HL-60/S4 (cell line): ENCODE measurements at regions not wholly inside any gene's neighbourhood (a gene's known extent, or its start where the extent isn't known, plus 50 kb on each side); places are given as distances from the start of the nearest gene placed in this dataset.
"Not testable (repeated sequence)": the region's sequence is repeated elsewhere in the genome, so short reads cannot be mapped to it uniquely, and the experiment has no call there.

Source experiments
- in situ Hi-C: fragments of 300-500 bp; cut with MboI; formaldehyde crosslinking; loops from 2 replicates; pipeline ENCODE4 v1.14.3; 2022; ENCODE audit warnings: low sequenced_read_pairs

- in situ Hi-C loops, result loop anchor here (25.0 kb wide), 1 partner anchor 788 kb away; no protein-coding TSS in a partner anchor
These were observed 477.1 kb upstream of the NR5A2 start for GRCh38 chr1:199550199-199551065.

- in situ Hi-C loops, result loop anchor here (25.0 kb wide), 1 partner anchor 790 kb away; no protein-coding TSS in a partner anchor
These were observed 475.4 kb upstream of the NR5A2 start for GRCh38 chr1:199551967-199552565.

DNA sequence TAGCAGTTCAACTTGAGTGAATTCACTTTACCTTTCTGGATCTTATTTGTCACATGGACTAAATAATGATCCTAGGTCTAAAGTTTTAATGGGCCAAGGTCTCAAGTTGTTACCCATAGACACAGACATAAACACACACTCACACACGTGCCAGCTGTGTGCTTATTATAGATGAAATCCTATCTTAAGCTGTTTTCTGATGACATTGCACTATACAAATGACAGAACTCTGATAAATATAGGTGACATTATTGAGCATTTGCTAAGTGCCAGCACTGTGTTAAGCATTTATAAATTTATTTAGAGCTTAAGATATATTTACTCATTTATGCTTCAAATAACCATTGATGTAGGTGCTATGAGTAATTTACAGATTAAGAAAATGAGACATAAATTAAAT, 474.4 kb upstream of the NR5A2 start:
- in situ Hi-C loops, result loop anchor here (25.0 kb wide), 1 partner anchor 791 kb away; no protein-coding TSS in a partner anchor

- in situ Hi-C loops, result loop anchor here (25.0 kb wide), 1 partner anchor 799 kb away; no protein-coding TSS in a partner anchor
These were observed 466.2 kb upstream of the NR5A2 start for GRCh38 chr1:199561334-199561733.

GRCh38 chr1:199573047-199573446, 454.5 kb upstream of the NR5A2 start:
- in situ Hi-C loops, result loop anchor here (25.0 kb wide), 1 partner anchor 811 kb away; no protein-coding TSS in a partner anchor

- in situ Hi-C loops, result loop anchor here (25.0 kb wide), 1 partner anchor 813 kb away; no protein-coding TSS in a partner anchor
These were observed 452.6 kb upstream of the NR5A2 start for GRCh38 chr1:199574950-199575349.

GRCh38 chr1:199580300-199580699, 447.2 kb upstream of the NR5A2 start:
- in situ Hi-C loops, result no loop called here

- in situ Hi-C loops, result no loop called here
These were observed 442.1 kb upstream of the NR5A2 start for GRCh38 chr1:199585392-199585791.

DNA sequence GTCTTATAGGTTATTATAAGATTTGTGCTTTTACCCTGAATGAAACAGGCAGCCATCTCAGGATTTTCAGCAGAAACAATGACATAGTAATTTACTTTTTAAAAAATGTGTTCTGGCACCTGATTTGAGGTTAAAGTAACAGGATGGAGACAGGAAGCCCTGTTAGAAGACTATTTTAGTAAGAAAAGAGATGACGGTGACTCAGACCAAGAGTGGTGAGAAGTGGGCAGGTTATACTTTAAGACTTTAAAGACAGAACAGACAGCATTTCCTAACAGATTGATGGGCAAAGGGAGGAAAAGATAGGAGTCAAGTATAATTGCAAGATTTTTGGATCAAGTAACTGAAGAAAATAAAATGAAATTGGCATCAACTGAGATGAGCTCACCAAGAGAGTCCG, 436.8 kb upstream of the NR5A2 start:
- in situ Hi-C loops, result no loop called here

GRCh38 chr1:199591468-199591867, 436.0 kb upstream of the NR5A2 start:
- in situ Hi-C loops, result no loop called here

DNA sequence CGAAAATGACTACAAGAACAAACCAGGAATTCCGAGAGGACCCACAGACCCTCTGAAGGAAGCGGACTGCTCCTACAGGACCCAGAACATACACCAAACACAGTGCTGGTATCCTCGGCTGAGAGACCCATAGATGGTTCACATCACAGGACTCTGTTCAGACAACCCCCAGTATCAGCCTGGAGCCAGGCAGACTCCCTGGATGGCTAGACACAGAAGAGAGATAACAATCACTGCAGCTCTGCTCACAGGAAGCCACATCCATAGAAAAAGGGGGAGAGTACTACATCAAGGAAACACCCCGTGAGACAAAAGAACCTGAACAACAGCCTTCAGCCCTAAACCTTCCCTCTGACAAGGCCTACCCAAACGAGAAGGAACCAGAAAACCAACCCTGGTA, 434.0 kb upstream of the NR5A2 start:
- in situ Hi-C loops, result no loop called here

DNA sequence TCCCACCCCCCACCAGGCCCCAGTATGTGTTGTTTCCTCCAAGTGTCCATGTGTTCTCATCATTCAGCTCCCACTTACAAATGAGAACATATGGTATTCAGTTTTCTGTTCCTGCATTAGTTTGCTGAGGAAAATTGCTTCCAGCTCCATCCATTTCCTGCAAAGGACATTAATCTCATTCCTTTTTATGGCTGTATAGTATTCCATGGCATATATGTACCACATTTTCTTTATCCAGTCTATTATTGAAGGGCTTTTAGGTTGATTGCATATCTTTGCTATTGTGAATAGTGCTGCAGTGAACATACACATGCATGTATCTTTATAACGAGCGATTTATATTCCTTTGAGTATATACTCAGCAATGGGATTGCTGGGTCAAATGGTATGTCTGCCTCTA, 431.1 kb upstream of the NR5A2 start:
- in situ Hi-C loops, result not testable (repeated sequence)

GRCh38 chr1:199597152-199597551, 430.4 kb upstream of the NR5A2 start:
- in situ Hi-C loops, result no loop called here

DNA sequence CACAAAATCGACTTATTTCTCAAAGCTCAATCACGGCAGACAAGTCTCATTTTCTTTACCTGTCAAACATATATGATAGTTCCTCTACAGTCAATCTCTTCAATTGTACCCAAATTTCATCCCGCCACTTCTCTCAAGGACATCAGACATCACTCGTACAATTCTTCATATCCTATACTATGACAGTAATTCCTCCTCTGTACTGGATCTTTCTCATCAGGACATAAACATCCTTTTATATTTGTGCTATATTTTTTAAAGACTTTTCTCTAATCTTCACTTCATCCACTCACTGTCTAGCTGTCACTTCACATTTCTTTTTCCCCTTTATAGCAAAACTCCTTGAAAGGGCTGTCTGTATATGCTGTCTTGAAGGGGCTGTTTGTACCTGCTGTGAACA, 419.1 kb upstream of the NR5A2 start:
- in situ Hi-C loops, result no loop called here

DNA sequence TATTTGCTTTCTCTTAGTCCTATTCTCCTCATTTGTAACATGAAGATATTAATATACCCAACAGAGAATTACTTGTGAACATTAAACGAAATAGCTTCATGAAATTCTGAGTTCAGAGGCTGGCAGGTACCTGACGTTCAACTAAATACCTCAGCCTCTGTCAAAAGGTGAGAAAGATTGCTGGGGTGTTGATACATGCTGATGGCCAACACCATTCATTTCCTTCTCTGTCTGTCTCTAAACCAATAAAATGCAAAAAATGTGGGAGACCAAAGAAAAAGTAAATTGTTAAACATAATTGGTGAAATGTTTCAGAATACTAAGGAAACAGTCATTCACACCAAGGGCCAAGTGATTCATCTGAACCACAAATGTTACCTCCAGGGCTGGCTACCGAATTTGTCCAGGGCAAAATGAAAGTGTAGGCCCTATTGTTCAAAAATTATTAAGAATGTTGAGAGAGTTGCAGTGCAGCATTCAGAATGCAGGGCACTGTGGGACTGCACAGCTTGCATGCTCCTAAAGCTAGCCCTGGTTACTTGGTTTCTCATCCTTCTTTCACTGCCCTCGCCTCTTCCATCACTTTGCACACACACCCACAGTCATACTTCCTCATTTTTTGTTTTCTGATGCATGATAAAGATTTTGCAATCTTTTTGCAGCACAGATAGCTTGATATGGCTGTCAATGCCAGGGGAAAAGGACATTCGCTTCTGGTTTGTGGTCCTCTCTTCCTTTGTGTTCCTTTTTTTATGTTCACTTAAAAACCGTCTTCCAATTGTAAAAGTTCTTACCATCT, 414.3 kb upstream of the NR5A2 start:
- in situ Hi-C loops, result no loop called here

GRCh38 chr1:199616947-199617346, 410.6 kb upstream of the NR5A2 start:
- in situ Hi-C loops, result no loop called here

GRCh38 chr1:199619223-199619622, 408.3 kb upstream of the NR5A2 start:
- in situ Hi-C loops, result no loop called here

GRCh38 chr1:199626228-199626627, 401.3 kb upstream of the NR5A2 start:
- in situ Hi-C loops, result not testable (repeated sequence)

DNA sequence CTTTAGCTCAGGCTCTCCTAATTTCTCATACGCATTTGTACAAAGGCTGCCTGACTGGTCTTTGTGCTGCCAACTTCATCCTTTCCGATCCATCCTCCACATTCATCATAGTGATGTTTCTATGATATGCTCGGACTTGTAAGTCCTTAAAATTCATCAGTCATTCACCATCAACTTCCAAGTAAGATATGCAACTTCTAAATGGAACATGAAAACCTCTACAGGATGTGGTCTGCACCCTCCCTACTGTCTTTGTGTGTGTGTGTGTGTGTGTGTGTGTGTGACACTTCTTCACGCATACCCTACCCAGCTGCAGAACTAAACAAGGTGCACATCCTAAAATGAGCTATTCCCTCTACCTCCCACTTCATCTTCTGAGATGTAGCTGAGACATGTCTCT, 397.9 kb upstream of the NR5A2 start:
- in situ Hi-C loops, result no loop called here

DNA sequence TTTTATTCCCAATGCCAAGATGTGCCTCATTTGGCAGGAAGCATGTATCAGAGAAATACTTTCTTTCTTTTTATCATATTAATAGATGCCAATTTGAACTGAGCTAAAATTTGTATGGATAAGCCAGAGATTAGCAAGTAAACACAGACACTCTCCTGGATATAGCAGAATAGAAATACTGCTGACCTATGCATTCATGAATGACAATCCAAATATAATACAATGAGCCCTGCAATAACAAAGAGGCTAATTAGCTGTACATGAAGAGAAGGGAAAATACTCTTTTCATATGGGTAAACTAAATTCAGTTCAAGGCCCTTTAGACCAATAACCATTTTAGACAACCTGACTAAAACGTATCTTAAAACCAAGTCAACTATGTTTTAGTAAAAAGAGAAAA, 388.1 kb upstream of the NR5A2 start:
- in situ Hi-C loops, result no loop called here

DNA sequence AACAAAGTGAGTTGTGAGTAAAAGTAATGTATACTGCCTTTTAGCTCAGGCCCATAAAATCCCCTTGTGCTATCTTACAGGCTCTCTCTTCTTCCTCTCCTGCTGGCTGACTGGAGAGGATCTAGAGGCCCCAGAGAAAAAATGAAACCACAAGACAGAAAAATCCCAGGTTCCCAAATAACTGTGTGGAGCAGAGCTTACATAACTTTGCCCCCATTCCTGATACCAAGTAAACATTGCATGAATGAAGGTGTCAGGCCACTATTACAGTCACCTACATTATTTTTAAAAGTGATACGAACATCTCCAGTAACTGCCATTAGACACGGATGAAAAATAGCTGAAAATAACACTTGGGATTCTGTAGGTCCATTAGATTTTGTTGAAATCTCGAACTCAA, 386.0 kb upstream of the NR5A2 start:
- in situ Hi-C loops, result no loop called here
